Thyroid gland (tissue), 4 donors: ENCODE measurements at regions not wholly inside any gene's neighbourhood (a gene's known extent, or its start where the extent isn't known, plus 50 kb on each side); places are given as distances from the start of the nearest gene placed in this dataset.

ENCODE experiments used
- POLR2A ChIP-seq, 2 donors: fragments of 450-650 bp; IDR thresholded peaks; one replicate each; pipeline ENCODE4 v1.6.1; 2017; ENCODE audit warnings: antibody characterized with exemption in 2 of 2, mild to moderate bottlenecking in 2 of 2, moderate library complexity in 1 of 2
- TF ChIP-seq, protein P1 (sequence below), 6 experiments: fragments of 200-600 bp in 3 of 6; fragments of 450-650 bp in 3 of 6; sonication (generic) in 3 of 6; IDR thresholded peaks; one replicate each; pipeline ENCODE4 v1.5.1; 2016 to 2019; ENCODE audit warnings: antibody characterized with exemption in 6 of 6, mild to moderate bottlenecking in 2 of 6, inconsistent platforms in 1 of 6, moderate library complexity in 1 of 6

DNA sequence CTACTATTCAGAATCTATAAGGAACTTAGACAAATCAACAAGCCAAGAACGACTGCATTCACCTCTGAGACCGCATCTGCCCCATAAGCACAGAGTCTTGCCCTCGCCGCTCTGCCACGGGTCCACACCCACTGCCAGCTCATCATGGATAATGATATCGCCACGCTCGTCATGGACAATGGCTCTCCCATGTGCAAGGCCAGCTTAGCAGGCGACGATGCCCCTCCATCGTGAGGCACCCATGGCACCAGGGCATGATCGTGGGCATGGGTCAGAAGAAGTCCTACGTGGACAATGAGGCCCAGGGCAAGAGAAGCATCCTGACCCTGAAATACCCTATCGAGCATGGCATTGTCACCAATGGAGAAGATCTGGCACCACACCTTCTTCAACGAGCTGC, 92.1 kb upstream of the FXR1 start:
- TF ChIP-seq, protein P1, sequence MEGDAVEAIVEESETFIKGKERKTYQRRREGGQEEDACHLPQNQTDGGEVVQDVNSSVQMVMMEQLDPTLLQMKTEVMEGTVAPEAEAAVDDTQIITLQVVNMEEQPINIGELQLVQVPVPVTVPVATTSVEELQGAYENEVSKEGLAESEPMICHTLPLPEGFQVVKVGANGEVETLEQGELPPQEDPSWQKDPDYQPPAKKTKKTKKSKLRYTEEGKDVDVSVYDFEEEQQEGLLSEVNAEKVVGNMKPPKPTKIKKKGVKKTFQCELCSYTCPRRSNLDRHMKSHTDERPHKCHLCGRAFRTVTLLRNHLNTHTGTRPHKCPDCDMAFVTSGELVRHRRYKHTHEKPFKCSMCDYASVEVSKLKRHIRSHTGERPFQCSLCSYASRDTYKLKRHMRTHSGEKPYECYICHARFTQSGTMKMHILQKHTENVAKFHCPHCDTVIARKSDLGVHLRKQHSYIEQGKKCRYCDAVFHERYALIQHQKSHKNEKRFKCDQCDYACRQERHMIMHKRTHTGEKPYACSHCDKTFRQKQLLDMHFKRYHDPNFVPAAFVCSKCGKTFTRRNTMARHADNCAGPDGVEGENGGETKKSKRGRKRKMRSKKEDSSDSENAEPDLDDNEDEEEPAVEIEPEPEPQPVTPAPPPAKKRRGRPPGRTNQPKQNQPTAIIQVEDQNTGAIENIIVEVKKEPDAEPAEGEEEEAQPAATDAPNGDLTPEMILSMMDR (IDR thresholded peaks at IDR 0.05) = no peak
- TF ChIP-seq POLR2A (IDR thresholded peaks at IDR 0.05) = no peak
